RWPE2 (cell line): ENCODE measurements at regions not wholly inside any gene's neighbourhood (a gene's known extent, or its start where the extent isn't known, plus 50 kb on each side); places are given as distances from the start of the nearest gene placed in this dataset.
A peak's percentile ranks its signal among the peaks of the same experiment; 100 is the strongest.

Source experiments
- ATAC-seq: fragments of 200-7000 bp; cut with Tn5 transposase; 3 replicates; pipeline ENCODE4 v1.9.1; 2021; ENCODE audit warnings: low read depth
- DNase-seq: peaks from one replicate; pipeline ENCODE4 v3.0.0-alpha.2; 2020; ENCODE audit warnings: low spot score
- H3K27ac ChIP-seq: fragments of 450-650 bp; 2 replicates; pipeline ENCODE4 v1.5.1; 2017; ENCODE audit warnings: mild to moderate bottlenecking; ENCODE audit not compliant: poor library complexity, severe bottlenecking
- H3K27me3 ChIP-seq: fragments of 250-450 bp; sonication (Bioruptor Pico); 2 replicates; pipeline ENCODE4 v1.5.1; 2021; ENCODE audit warnings: mild to moderate bottlenecking, moderate library complexity; ENCODE audit not compliant: insufficient read depth, poor library complexity, severe bottlenecking
- H3K36me3 ChIP-seq: fragments of 250-450 bp; sonication (Bioruptor Pico); 2 replicates; pipeline ENCODE4 v1.5.1; 2020; ENCODE audit warnings: low read depth, mild to moderate bottlenecking, moderate library complexity
- H3K4me1 ChIP-seq: fragments of 250-450 bp; sonication (Bioruptor Pico); 2 replicates; pipeline ENCODE4 v1.5.1; 2021; ENCODE audit warnings: mild to moderate bottlenecking, moderate library complexity; ENCODE audit not compliant: insufficient read depth, poor library complexity, severe bottlenecking
- H3K4me3 ChIP-seq: fragments of 250-450 bp; sonication (Bioruptor Pico); 2 replicates; pipeline ENCODE4 v1.5.1; 2021; ENCODE audit warnings: mild to moderate bottlenecking, moderate library complexity; ENCODE audit not compliant: severe bottlenecking
- H3K9me3 ChIP-seq: fragments of 250-450 bp; sonication (Bioruptor Pico); 2 replicates; pipeline ENCODE4 v1.5.1; 2021; ENCODE audit warnings: mild to moderate bottlenecking, moderate library complexity; ENCODE audit not compliant: severe bottlenecking
- TF ChIP-seq, protein P1 (sequence below): fragments of 450-650 bp; IDR thresholded peaks from one replicate; pipeline ENCODE4 v1.5.1; 2017; ENCODE audit warnings: mild to moderate bottlenecking, moderate library complexity; ENCODE audit not compliant: poor library complexity, severe bottlenecking

DNA sequence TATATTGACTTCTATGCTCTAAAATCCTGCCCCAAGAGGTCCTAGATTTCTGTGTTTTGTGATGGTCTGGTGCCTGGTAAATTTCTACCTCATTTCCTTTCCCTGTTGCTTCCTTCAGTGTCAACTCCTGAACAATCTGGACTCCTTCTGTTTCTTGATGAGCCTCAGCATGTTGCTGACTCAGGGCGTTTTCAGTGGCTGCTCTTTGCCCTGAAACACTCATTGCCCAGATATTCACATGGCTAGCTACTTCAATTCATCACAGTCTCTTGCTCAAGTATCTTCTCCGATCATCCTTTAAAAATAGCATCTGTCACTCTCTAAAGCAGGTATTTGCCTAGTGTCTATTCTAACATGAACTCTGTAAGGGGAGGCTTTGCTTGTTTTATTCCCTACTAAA lies 526.3 kb upstream of the RAG2 start:
- H3K27me3 ChIP-seq = peaks cover 19% of the 10 kb centered on the region
- H3K27ac ChIP-seq = no peak overlapping the region
- no peaks in the 10 kb centered on the region for H3K36me3 ChIP-seq
- ATAC-seq = peak; percentile 76
- TF ChIP-seq, protein P1, sequence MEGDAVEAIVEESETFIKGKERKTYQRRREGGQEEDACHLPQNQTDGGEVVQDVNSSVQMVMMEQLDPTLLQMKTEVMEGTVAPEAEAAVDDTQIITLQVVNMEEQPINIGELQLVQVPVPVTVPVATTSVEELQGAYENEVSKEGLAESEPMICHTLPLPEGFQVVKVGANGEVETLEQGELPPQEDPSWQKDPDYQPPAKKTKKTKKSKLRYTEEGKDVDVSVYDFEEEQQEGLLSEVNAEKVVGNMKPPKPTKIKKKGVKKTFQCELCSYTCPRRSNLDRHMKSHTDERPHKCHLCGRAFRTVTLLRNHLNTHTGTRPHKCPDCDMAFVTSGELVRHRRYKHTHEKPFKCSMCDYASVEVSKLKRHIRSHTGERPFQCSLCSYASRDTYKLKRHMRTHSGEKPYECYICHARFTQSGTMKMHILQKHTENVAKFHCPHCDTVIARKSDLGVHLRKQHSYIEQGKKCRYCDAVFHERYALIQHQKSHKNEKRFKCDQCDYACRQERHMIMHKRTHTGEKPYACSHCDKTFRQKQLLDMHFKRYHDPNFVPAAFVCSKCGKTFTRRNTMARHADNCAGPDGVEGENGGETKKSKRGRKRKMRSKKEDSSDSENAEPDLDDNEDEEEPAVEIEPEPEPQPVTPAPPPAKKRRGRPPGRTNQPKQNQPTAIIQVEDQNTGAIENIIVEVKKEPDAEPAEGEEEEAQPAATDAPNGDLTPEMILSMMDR = no peak
- H3K4me1 ChIP-seq = no peaks in the 10 kb centered on the region
- no peak overlapping the region for H3K4me3 ChIP-seq
- H3K9me3 ChIP-seq = no peaks in the 10 kb centered on the region
- no peak for DNase-seq

- no peak overlapping the region for H3K27ac ChIP-seq
- TF ChIP-seq, protein P1 = no peak
- H3K4me3 ChIP-seq = no peak overlapping the region
- H3K9me3 ChIP-seq = no peaks in the 10 kb centered on the region
- peaks cover 1% of the 10 kb centered on the region for H3K27me3 ChIP-seq
- no peak for DNase-seq
- no peaks in the 10 kb centered on the region for H3K36me3 ChIP-seq
- no peaks in the 10 kb centered on the region for H3K4me1 ChIP-seq
- no peak for ATAC-seq
Measured at GRCh38 chr11:37115963-37116362, 517.9 kb upstream of the RAG2 start.

GRCh38 chr11:37110385-37110784 lies 512.3 kb upstream of the RAG2 start:
- Histone ChIP-seq H3K4me1 (peaks cover 14% of the 10 kb centered on the region), H3K4me3 (no peak overlapping the region), H3K9me3 (no peaks in the 10 kb centered on the region), H3K27me3 (peaks cover 2% of the 10 kb centered on the region), H3K36me3 (no peaks in the 10 kb centered on the region), H3K27ac (peak overlapping the region; percentile 36)
- DNase-seq = no peak
- peak; percentile 92 for ATAC-seq
- TF ChIP-seq, protein P1 = no peak

DNA sequence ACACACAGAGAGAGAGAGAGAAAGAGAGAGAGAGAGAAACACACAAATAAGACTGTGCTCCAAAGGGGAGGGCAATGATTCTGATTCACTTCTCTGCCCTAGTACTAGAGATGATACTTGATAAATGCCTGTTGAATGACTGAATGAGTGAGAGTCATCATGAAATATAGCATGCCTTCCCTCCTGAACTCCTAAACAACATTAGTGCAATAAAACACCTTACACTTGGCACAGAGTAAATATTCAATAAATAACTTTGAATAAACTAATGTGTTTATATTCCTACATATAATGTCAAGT lies 511.2 kb upstream of the RAG2 start:
- peaks cover 14% of the 10 kb centered on the region for H3K4me1 ChIP-seq
- no peak overlapping the region for H3K4me3 ChIP-seq
- peak overlapping the region; percentile 30 for H3K27ac ChIP-seq
- peaks cover 11% of the 10 kb centered on the region for H3K27me3 ChIP-seq
- TF ChIP-seq, protein P1 = no peak
- no peaks in the 10 kb centered on the region for H3K9me3 ChIP-seq
- ATAC-seq (no peak), DNase-seq (no peak)
- no peaks in the 10 kb centered on the region for H3K36me3 ChIP-seq

- Histone ChIP-seq H3K36me3 (no peaks in the 10 kb centered on the region), H3K4me3 (no peak overlapping the region), H3K4me1 (peaks cover 14% of the 10 kb centered on the region), H3K9me3 (no peaks in the 10 kb centered on the region), H3K27ac (peak overlapping the region; percentile 30), H3K27me3 (peaks cover 15% of the 10 kb centered on the region)
- ATAC-seq = 0 out of 3 replicates have a peak, but pooled peaks have one; percentile 22
- DNase-seq = no peak
- TF ChIP-seq, protein P1 = no peak
Measured at GRCh38 chr11:37108436-37109285, 510.6 kb upstream of the RAG2 start.
